Common myeloid progenitor, CD34-positive (primary cell): ENCODE measurements at regions not wholly inside any gene's neighbourhood (a gene's known extent, or its start where the extent isn't known, plus 50 kb on each side); places are given as distances from the start of the nearest gene placed in this dataset.

Experiments
- CTCF ChIA-PET: fragments of 350-600 bp; sonication (Branson Sonifier 250); formaldehyde crosslinking; loops from one replicate; lab custom pipeline; 2021; ENCODE audit warnings: antibody characterized with exemption; lab: Charles Lee
- POLR2A ChIA-PET: fragments of 350-600 bp; sonication (Branson Sonifier 250); formaldehyde crosslinking; loops from one replicate; lab custom pipeline; 2021; ENCODE audit warnings: antibody characterized with exemption; lab: Charles Lee
- DNase-seq, 3 donors: peaks; one replicate each; pipeline versions ENCODE4 v3.0.0 to v3.0.0-alpha.2; 2013
- H3K27ac ChIP-seq, 2 experiments: 1 replicate in 1 of 2; 2 replicates in 1 of 2; pipeline ENCODE4 v1.7.0; 2013; ENCODE audit warnings: inconsistent platforms in 2 of 2, low read length in 2 of 2, mild to moderate bottlenecking in 2 of 2, low read depth in 1 of 2, moderate library complexity in 1 of 2; ENCODE audit not compliant: severe bottlenecking in 2 of 2, insufficient read depth in 1 of 2, poor library complexity in 1 of 2
- H3K27me3 ChIP-seq, 5 experiments: replicated peaks in 2 of 5; 1 replicate in 3 of 5; 2 replicates in 2 of 5; pipeline versions ENCODE4 v1.6.1 to v1.7.0; 2013; ENCODE audit warnings: low read length in 4 of 5, mild to moderate bottlenecking in 2 of 5, moderate library complexity in 2 of 5, inconsistent platforms in 1 of 5; ENCODE audit not compliant: insufficient read depth in 5 of 5, control insufficient read depth in 4 of 5
- H3K36me3 ChIP-seq, 4 experiments: 1 replicate in 2 of 4; 2 replicates in 2 of 4; pipeline versions ENCODE4 v1.6.1 to v1.7.0; 2013; ENCODE audit warnings: low read length in 3 of 4, control low read depth in 1 of 4, mild to moderate bottlenecking in 1 of 4; ENCODE audit not compliant: control insufficient read depth in 4 of 4, insufficient read depth in 4 of 4
- H3K4me1 ChIP-seq, 4 experiments: 1 replicate in 3 of 4; 2 replicates in 1 of 4; pipeline versions ENCODE4 v1.6.1 to v1.7.1; 2013; ENCODE audit warnings: low read length in 3 of 4, mild to moderate bottlenecking in 3 of 4, control low read depth in 1 of 4, inconsistent platforms in 1 of 4, moderate library complexity in 1 of 4; ENCODE audit not compliant: control insufficient read depth in 4 of 4, insufficient read depth in 4 of 4; ENCODE audit errors: control extremely low read depth in 1 of 4
- H3K4me3 ChIP-seq, 7 experiments: 1 replicate in 4 of 7; 2 replicates in 3 of 7; pipeline versions ENCODE4 v1.5.1 to v1.7.0; 2013; ENCODE audit warnings: mild to moderate bottlenecking in 7 of 7, low read length in 6 of 7, moderate library complexity in 6 of 7, inconsistent platforms in 2 of 7, low read depth in 2 of 7, control low read depth in 1 of 7; ENCODE audit not compliant: insufficient read depth in 4 of 7, control insufficient read depth in 1 of 7; ENCODE audit errors: extremely low read depth in 1 of 7
- H3K9me3 ChIP-seq, 5 experiments: 1 replicate in 4 of 5; 2 replicates in 1 of 5; pipeline versions ENCODE4 v1.6.1 to v1.7.1; 2013; ENCODE audit warnings: low read length in 4 of 5, mild to moderate bottlenecking in 2 of 5, inconsistent platforms in 1 of 5, low read depth in 1 of 5, moderate library complexity in 1 of 5; ENCODE audit not compliant: control insufficient read depth in 4 of 5, insufficient read depth in 2 of 5; ENCODE audit errors: control extremely low read depth in 1 of 5
- WGBS: methylation state at CpG from one replicate; pipeline ENCODE4 v1.1.5; 2013; ENCODE audit not compliant: insufficient coverage; 5-methylcytosine and 5-hydroxymethylcytosine counted together

DNA sequence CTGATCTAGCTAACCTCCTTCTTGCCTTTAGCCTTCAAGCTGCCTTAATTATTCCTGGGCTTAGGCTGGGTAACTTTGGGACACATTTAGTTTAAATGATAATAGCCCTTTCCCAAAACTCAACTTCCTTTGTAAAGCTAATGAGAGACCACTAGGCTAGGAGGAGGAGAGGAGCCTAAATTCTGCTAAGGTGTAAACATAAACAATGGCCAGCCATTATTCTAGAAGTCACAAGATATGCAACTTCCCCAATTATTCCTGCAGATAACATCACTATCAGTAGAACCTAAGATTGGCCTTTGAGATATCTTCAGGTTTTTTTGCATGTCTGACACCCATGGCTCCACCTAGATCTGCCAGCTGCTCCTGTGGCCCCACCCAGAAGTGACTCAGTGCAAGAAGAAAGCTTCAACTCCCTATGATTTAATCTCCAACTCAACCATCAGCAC, 131.2 kb upstream of the FAM20A start:
- no peaks in the 10 kb centered on the region for H3K27me3 ChIP-seq
- no peaks in the 10 kb centered on the region for H3K36me3 ChIP-seq
- no peak overlapping the region for H3K4me3 ChIP-seq
- ChIA-PET POLR2A (no interaction called here), CTCF (no interaction called here)
- peaks cover 0 to 9% (median 5%) of the 10 kb centered on the region in 5 experiments for H3K9me3 ChIP-seq
- no peaks in the 10 kb centered on the region for H3K4me1 ChIP-seq
- H3K27ac ChIP-seq = no peak overlapping the region
- DNase-seq = no peak

DNA sequence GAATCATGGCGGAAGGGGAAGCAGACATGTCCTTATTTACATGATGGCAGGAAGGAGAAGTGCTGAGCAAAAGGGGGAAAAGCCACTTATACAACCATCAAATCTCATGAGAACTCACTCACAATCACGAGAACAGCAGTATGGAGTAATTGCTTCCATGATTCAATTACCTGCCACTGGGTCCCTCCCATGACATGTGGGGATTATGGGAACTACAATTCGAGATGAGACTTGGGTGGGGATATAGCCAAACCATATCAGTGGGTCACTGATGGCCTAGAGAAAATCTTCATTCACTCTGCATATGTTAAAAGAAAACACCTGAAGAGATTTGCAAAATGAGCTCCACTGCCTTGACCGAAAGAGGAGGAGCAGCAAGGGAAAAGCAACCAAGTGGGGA, 130.3 kb upstream of the FAM20A start:
- no peak for DNase-seq
- WGBS = 100% methylated on average over 2 of the region's 4 CpGs
- ChIA-PET POLR2A (no interaction called here), CTCF (no interaction called here)
- H3K27ac ChIP-seq = no peak overlapping the region
- no peak overlapping the region for H3K4me3 ChIP-seq
- no peaks in the 10 kb centered on the region for H3K27me3 ChIP-seq
- no peaks in the 10 kb centered on the region for H3K36me3 ChIP-seq
- no peaks in the 10 kb centered on the region for H3K4me1 ChIP-seq
- peaks cover 0 to 9% (median 5%) of the 10 kb centered on the region in 5 experiments for H3K9me3 ChIP-seq

DNA sequence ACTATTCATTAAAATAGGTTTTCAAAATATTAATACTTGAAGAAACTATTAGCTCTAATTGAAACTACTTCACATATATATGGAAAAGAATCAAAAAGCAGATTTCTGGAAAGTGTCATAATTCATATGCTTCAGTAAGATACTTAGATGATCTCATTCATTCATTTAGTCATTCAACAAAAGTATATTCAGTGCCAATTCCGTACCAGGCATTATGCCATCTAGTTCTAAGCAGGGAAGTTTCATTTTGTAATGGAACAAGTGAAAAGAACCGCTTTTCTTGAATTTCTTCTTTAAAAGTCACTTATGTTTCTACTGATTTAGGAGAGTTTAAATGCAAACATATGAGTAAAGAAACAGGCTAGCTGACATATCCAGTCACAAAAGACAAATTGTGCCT, 118.3 kb upstream of the FAM20A start:
- Histone ChIP-seq H3K4me3 (no peak overlapping the region), H3K27me3 (no peaks in the 10 kb centered on the region), H3K4me1 (no peaks in the 10 kb centered on the region), H3K36me3 (no peaks in the 10 kb centered on the region), H3K9me3 (peaks cover 0 to 1% (median 0%) of the 10 kb centered on the region in 5 experiments), H3K27ac (no peak overlapping the region)
- no CpG with 5 or more reads among the region's 2 CpGs for WGBS
- no peak for DNase-seq
- ChIA-PET POLR2A (no interaction called here), CTCF (no interaction called here)

DNA sequence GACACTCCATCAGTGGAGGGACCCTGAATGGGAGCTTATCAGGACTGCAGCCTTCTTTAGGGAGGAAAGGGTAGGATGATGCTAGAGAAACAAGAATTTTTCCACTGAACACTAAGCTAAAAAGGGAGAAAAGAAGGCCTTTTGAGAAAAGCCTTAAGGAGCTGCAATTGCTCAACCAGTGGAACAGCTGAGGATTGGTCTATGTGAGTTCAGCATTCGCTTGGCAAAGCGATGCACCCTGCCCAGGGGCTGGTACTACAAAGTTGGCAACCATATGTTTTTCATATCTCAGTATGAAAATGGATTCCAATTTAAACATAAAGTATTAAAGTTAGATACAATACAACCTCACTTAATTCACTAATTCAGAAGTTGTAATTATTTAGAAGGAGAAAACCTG, 117.8 kb upstream of the FAM20A start:
- DNase-seq = no peak
- no peaks in the 10 kb centered on the region for H3K36me3 ChIP-seq
- no peaks in the 10 kb centered on the region for H3K4me1 ChIP-seq
- ChIA-PET CTCF (no interaction called here), POLR2A (no interaction called here)
- no CpG with 5 or more reads among the region's 2 CpGs for WGBS
- H3K4me3 ChIP-seq = no peak overlapping the region
- no peak overlapping the region for H3K27ac ChIP-seq
- H3K27me3 ChIP-seq = no peaks in the 10 kb centered on the region
- peaks cover 0 to 1% (median 0%) of the 10 kb centered on the region in 5 experiments for H3K9me3 ChIP-seq

DNA sequence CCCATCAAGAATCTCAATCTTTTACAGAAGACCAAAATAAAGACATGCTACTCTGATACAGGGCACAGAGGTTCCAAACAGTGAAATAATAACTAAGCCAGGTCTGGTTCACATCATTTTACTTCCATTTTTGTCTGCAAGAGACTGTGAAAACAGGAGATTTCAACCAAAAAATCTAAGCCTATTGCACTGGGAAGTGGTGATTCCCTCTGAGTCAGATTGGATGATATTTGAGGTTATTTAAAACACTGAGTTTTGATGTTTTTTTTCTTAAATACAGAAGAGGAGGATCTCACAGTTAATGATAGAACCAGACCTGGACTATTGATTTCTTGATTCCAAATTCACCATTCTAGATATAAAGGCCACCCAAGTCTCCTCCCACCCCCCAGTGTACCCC, 117.3 kb upstream of the FAM20A start:
- H3K9me3 ChIP-seq = peaks cover 0 to 1% (median 0%) of the 10 kb centered on the region in 5 experiments
- no peaks in the 10 kb centered on the region for H3K27me3 ChIP-seq
- H3K4me3 ChIP-seq = no peak overlapping the region
- no peaks in the 10 kb centered on the region for H3K4me1 ChIP-seq
- no peak overlapping the region for H3K27ac ChIP-seq
- H3K36me3 ChIP-seq = no peaks in the 10 kb centered on the region
- ChIA-PET POLR2A (no interaction called here), CTCF (no interaction called here)
- no peak for DNase-seq

DNA sequence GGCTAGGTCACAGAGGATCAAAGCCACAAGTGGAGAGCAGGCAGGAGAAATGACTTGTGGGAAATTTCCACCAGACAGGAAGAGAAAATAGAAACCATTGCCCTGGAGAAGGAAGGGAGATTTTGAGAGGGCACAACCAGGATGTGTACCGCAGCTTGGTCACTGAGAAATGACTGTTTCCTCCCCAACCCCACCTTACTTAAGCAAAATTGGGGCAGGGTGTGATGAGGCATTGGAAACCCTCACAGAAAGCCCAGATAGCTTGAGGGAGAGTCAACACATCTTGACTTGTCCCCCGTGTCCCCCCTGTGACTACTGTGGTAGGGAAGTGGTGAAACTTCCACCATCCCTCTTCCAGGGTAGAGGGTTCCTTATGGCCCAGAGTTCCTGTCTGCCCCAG, 113.5 kb upstream of the FAM20A start:
- no peak for DNase-seq
- H3K36me3 ChIP-seq = no peaks in the 10 kb centered on the region
- H3K4me3 ChIP-seq = no peak overlapping the region
- H3K4me1 ChIP-seq = no peaks in the 10 kb centered on the region
- CTCF ChIA-PET = no interaction called here
- H3K27me3 ChIP-seq = peaks cover 0 to 1% (median 0%) of the 10 kb centered on the region in 5 experiments
- no peaks in the 10 kb centered on the region for H3K9me3 ChIP-seq
- POLR2A ChIA-PET = no interaction called here
- 88% methylated on average over 1 of the region's 2 CpGs for WGBS
- H3K27ac ChIP-seq = no peak overlapping the region

DNA sequence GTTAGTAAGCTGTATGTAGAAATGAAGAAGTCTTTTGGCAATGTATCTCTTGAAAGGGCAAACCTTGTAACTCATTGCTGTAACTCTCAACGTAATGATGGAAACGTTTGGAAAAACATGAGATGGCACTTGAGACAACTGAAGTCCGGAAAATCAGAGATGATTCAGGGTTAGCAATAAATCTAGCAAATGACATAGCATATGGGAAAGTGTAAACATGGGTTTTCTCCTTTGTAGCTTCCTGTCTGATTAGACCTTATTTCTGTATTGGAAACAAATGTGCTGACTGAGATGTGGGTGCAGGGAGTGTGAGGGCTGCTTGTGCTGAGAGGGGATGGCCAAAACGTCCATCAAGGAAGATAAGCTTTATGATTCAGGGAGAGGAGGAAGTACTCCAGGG, 110.7 kb upstream of the FAM20A start:
- no peak for DNase-seq
- POLR2A ChIA-PET = no interaction called here
- Histone ChIP-seq H3K27me3 (peaks cover 0 to 1% (median 0%) of the 10 kb centered on the region in 5 experiments), H3K9me3 (no peaks in the 10 kb centered on the region), H3K27ac (no peak overlapping the region), H3K4me3 (no peak overlapping the region), H3K4me1 (no peaks in the 10 kb centered on the region), H3K36me3 (no peaks in the 10 kb centered on the region)
- CTCF ChIA-PET = no interaction called here
- 67% methylated on average over 4 of the region's 4 CpGs for WGBS
